Neural progenitor cell (in vitro differentiated cells): ENCODE measurements at regions not wholly inside any gene's neighbourhood (a gene's known extent, or its start where the extent isn't known, plus 50 kb on each side); places are given as distances from the start of the nearest gene placed in this dataset.

Source experiments
- DNase-seq: peaks from one replicate; pipeline ENCODE4 v3.0.0-alpha.2; 2016; ENCODE audit warnings: low spot score
- H2AFZ ChIP-seq: fragments of 200-600 bp; sonication (generic); replicated peaks from 2 replicates; pipeline ENCODE4 v1.6.1; 2016; ENCODE audit warnings: antibody characterized with exemption
- H3F3A ChIP-seq: fragments of 200-600 bp; sonication (generic); 2 replicates; pipeline ENCODE4 v1.6.1; 2016; ENCODE audit warnings: antibody characterized with exemption, low read depth
- H3K27ac ChIP-seq: fragments of 200-600 bp; sonication (generic); 2 replicates; pipeline ENCODE4 v1.5.1; 2016; ENCODE audit warnings: mild to moderate bottlenecking
- H3K27me3 ChIP-seq: fragments of 200-600 bp; sonication (generic); 2 replicates; pipeline ENCODE4 v1.6.1; 2016; ENCODE audit warnings: mild to moderate bottlenecking, moderate library complexity
- H3K36me3 ChIP-seq: fragments of 200-600 bp; sonication (generic); 2 replicates; pipeline ENCODE4 v1.5.1; 2016
- H3K4me1 ChIP-seq: fragments of 200-600 bp; sonication (generic); 2 replicates; pipeline ENCODE4 v1.6.1; 2016; ENCODE audit warnings: mixed run types
- H3K4me2 ChIP-seq: fragments of 200-600 bp; sonication (generic); 2 replicates; pipeline ENCODE4 v1.6.1; 2016
- H3K4me3 ChIP-seq: fragments of 200-600 bp; sonication (generic); 2 replicates; pipeline ENCODE4 v1.5.1; 2016
- H3K79me2 ChIP-seq: fragments of 200-600 bp; sonication (generic); 2 replicates; pipeline ENCODE4 v1.6.1; 2016; ENCODE audit warnings: low read depth
- H3K9ac ChIP-seq: fragments of 200-600 bp; sonication (generic); 2 replicates; pipeline ENCODE4 v1.6.1; 2016
- H3K9me3 ChIP-seq: fragments of 200-600 bp; sonication (generic); 2 replicates; pipeline ENCODE4 v1.5.1; 2016; ENCODE audit warnings: low read depth
- H4K20me1 ChIP-seq: fragments of 200-600 bp; sonication (generic); 2 replicates; pipeline ENCODE4 v1.6.1; 2016; ENCODE audit warnings: low read depth
- H3K27ac Mint-ChIP-seq: 3 replicates; pipeline ENCODE4 v1.8.0; 2021; ENCODE audit warnings: mixed read lengths
- H3K27me3 Mint-ChIP-seq: 2 replicates; pipeline ENCODE4 v1.8.0; 2022; ENCODE audit warnings: low read depth, mild to moderate bottlenecking, inconsistent platforms, moderate library complexity, mixed read lengths; ENCODE audit not compliant: insufficient read depth
- H3K36me3 Mint-ChIP-seq: 3 replicates; pipeline ENCODE4 v1.8.0; 2021; ENCODE audit warnings: mixed read lengths
- H3K4me1 Mint-ChIP-seq: 3 replicates; pipeline ENCODE4 v1.8.0; 2021; ENCODE audit warnings: mixed read lengths
- H3K4me3 Mint-ChIP-seq: 3 replicates; pipeline ENCODE4 v1.8.0; 2021; ENCODE audit warnings: mild to moderate bottlenecking, moderate library complexity, mixed read lengths
- H3K9me3 Mint-ChIP-seq: 3 replicates; pipeline ENCODE4 v1.8.0; 2020; ENCODE audit warnings: mixed read lengths
- CTCF ChIP-seq: fragments of 200-600 bp; sonication (generic); IDR thresholded peaks from 2 replicates; pipeline ENCODE4 v1.5.1; 2017; ENCODE audit warnings: antibody characterized with exemption, mild to moderate bottlenecking
- EZH2 ChIP-seq: fragments of 200-600 bp; sonication (generic); IDR thresholded peaks from 2 replicates; pipeline ENCODE4 v1.6.1; 2017; ENCODE audit warnings: antibody characterized with exemption, mild to moderate bottlenecking, moderate library complexity
- EZH2phosphoT487 ChIP-seq: fragments of 200-600 bp; sonication (generic); IDR thresholded peaks from 2 replicates; pipeline ENCODE4 v1.6.1; 2017; ENCODE audit warnings: antibody characterized with exemption

- Histone ChIP-seq H3K79me2 (no peaks in the 10 kb centered on the region), H3K9ac (no peak overlapping the region), H3K27ac (no peak overlapping the region), H3K4me3 (no peak overlapping the region), H2AFZ (peak overlapping the region; percentile 62), H3K36me3 (no peaks in the 10 kb centered on the region), H3K27me3 (no peaks in the 10 kb centered on the region), H3K4me2 (no peak overlapping the region), H3K4me1 (no peaks in the 10 kb centered on the region), H4K20me1 (no peaks in the 10 kb centered on the region), H3K9me3 (no peaks in the 10 kb centered on the region), H3F3A (no peaks in the 10 kb centered on the region)
- H3K27ac Mint-ChIP-seq: no peak overlapping the region
- no peaks in the 10 kb centered on the region for H3K9me3 Mint-ChIP-seq
- TF ChIP-seq CTCF (no peak), EZH2 (no peak)
- H3K27me3 Mint-ChIP-seq: peaks cover 2% of the 10 kb centered on the region
- H3K4me1 Mint-ChIP-seq: no peaks in the 10 kb centered on the region
- no peak for DNase-seq
- H3K4me3 Mint-ChIP-seq: no peak overlapping the region
- no peaks in the 10 kb centered on the region for H3K36me3 Mint-ChIP-seq
These were observed 793.7 kb upstream of the RGMB start for GRCh38 chr5:97979740-97980139.

DNA sequence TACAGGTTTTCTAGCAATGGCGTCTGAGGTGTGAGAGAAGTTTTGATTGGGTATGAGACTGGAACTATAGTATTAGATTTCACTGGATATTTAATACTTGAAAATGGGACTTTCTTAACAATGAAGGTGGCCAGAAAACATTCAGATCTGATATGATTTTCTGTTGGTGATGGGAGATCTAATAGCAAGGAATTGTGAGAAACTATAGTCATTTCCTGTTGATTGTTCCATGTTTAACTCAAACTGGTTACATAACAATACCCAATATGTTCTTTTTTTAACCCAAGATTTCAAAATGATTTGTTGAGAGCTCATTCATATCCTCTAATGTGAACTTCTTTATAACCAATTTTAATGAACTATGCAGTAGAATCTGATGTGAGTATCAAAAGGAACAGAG lies 793.2 kb upstream of the RGMB start:
- TF ChIP-seq EZH2phosphoT487 (no peak), EZH2 (no peak), CTCF (no peak)
- H3K4me3 ChIP-seq: no peak overlapping the region
- no peak overlapping the region for H3K27ac ChIP-seq
- H3K36me3 Mint-ChIP-seq: no peaks in the 10 kb centered on the region
- peaks cover 2% of the 10 kb centered on the region for H3K27me3 Mint-ChIP-seq
- H3K27ac Mint-ChIP-seq: no peak overlapping the region
- no peaks in the 10 kb centered on the region for H3K4me1 Mint-ChIP-seq
- no peaks in the 10 kb centered on the region for H3K79me2 ChIP-seq
- no peaks in the 10 kb centered on the region for H3K27me3 ChIP-seq
- no peaks in the 10 kb centered on the region for H3K36me3 ChIP-seq
- no peaks in the 10 kb centered on the region for H3K9me3 ChIP-seq
- no peak overlapping the region for H3K4me3 Mint-ChIP-seq
- no peak overlapping the region for H3K4me2 ChIP-seq
- no peak overlapping the region for H3K9ac ChIP-seq
- H3F3A ChIP-seq: no peaks in the 10 kb centered on the region
- no peak overlapping the region for H2AFZ ChIP-seq
- no peak for DNase-seq
- no peaks in the 10 kb centered on the region for H3K4me1 ChIP-seq
- H3K9me3 Mint-ChIP-seq: no peaks in the 10 kb centered on the region
- H4K20me1 ChIP-seq: no peaks in the 10 kb centered on the region

- Histone ChIP-seq H3K27ac (no peak overlapping the region), H3F3A (no peaks in the 10 kb centered on the region), H3K9ac (no peak overlapping the region), H3K36me3 (no peaks in the 10 kb centered on the region), H2AFZ (peak overlapping the region; percentile 27), H4K20me1 (no peaks in the 10 kb centered on the region), H3K27me3 (no peaks in the 10 kb centered on the region), H3K4me2 (no peak overlapping the region), H3K4me3 (no peak overlapping the region), H3K79me2 (no peaks in the 10 kb centered on the region), H3K4me1 (peaks cover 5% of the 10 kb centered on the region), H3K9me3 (no peaks in the 10 kb centered on the region)
- H3K27me3 Mint-ChIP-seq: peaks cover 2% of the 10 kb centered on the region
- H3K36me3 Mint-ChIP-seq: no peaks in the 10 kb centered on the region
- peaks cover 2% of the 10 kb centered on the region for H3K9me3 Mint-ChIP-seq
- H3K4me1 Mint-ChIP-seq: peaks cover 1% of the 10 kb centered on the region
- peak; percentile 27 for DNase-seq
- no peak overlapping the region for H3K4me3 Mint-ChIP-seq
- peak; percentile 24 for TF ChIP-seq CTCF
- TF ChIP-seq EZH2: no peak
- no peak for TF ChIP-seq EZH2phosphoT487
- H3K27ac Mint-ChIP-seq: no peak overlapping the region
These were observed 787.4 kb upstream of the RGMB start for GRCh38 chr5:97986069-97986468.

GRCh38 chr5:97991236-97991635 lies 782.2 kb upstream of the RGMB start:
- no peaks in the 10 kb centered on the region for H4K20me1 ChIP-seq
- H3F3A ChIP-seq: no peaks in the 10 kb centered on the region
- Mint-ChIP-seq H3K27me3 (no peaks in the 10 kb centered on the region), H3K36me3 (no peaks in the 10 kb centered on the region), H3K27ac (no peak overlapping the region), H3K9me3 (peaks cover 14% of the 10 kb centered on the region), H3K4me3 (no peak overlapping the region), H3K4me1 (peaks cover 4% of the 10 kb centered on the region)
- H3K4me1 ChIP-seq: peaks cover 3% of the 10 kb centered on the region
- no peak overlapping the region for H3K27ac ChIP-seq
- H3K27me3 ChIP-seq: no peaks in the 10 kb centered on the region
- no peak for TF ChIP-seq CTCF
- no peak for TF ChIP-seq EZH2phosphoT487
- TF ChIP-seq EZH2: no peak
- no peak overlapping the region for H3K9ac ChIP-seq
- H3K79me2 ChIP-seq: no peaks in the 10 kb centered on the region
- no peaks in the 10 kb centered on the region for H3K9me3 ChIP-seq
- H2AFZ ChIP-seq: no peak overlapping the region
- no peak overlapping the region for H3K4me3 ChIP-seq
- H3K36me3 ChIP-seq: no peaks in the 10 kb centered on the region
- DNase-seq: no peak
- no peak overlapping the region for H3K4me2 ChIP-seq
